K562 (cell line): ENCODE measurements at regions not wholly inside any gene's neighbourhood (a gene's known extent, or its start where the extent isn't known, plus 50 kb on each side); places are given as distances from the start of the nearest gene placed in this dataset.
A peak's percentile ranks its signal among the peaks of the same experiment; 100 is the strongest.

Experiments
- CTBP1 ChIP-seq: fragments of 450-650 bp; IDR thresholded peaks from 2 replicates; pipeline ENCODE4 v1.6.1; 2016; ENCODE audit warnings: borderline replicate concordance
- GATAD2A ChIP-seq: fragments of 450-650 bp; IDR thresholded peaks from 2 replicates; pipeline ENCODE4 v1.6.1; 2017
- TAF7 ChIP-seq: fragments of 450-650 bp; IDR thresholded peaks from 2 replicates; pipeline ENCODE4 v1.6.1; 2016; ENCODE audit warnings: missing genetic modification characterization, missing compliant biosample characterization
- ZKSCAN8 ChIP-seq: fragments of 200-800 bp; sonication (Bioruptor generic); IDR thresholded peaks from 2 replicates; pipeline ENCODE4 v1.6.1; 2016; ENCODE audit warnings: missing genetic modification characterization, missing compliant biosample characterization
- ZNF134 ChIP-seq: fragments of 250-450 bp; sonication (Bioruptor Pico); conservative IDR thresholded peaks from 2 replicates; pipeline ENCODE4 v1.4.0; 2020
- ZNF23 ChIP-seq: fragments of 250-450 bp; sonication (Bioruptor Pico); IDR thresholded peaks from 2 replicates; pipeline ENCODE4 v1.4.0; 2020; ENCODE audit warnings: mild to moderate bottlenecking
- ZNF586 ChIP-seq: fragments of 450-650 bp; formaldehyde crosslinking; conservative IDR thresholded peaks from 2 replicates; pipeline ENCODE4 v1.4.0; 2020; ENCODE audit warnings: mild to moderate bottlenecking, moderate library complexity
- ZNF707 ChIP-seq: fragments of 250-450 bp; sonication (Bioruptor Pico); conservative IDR thresholded peaks from 2 replicates; pipeline ENCODE4 v1.8.0; 2022; ENCODE audit warnings: inconsistent platforms, mild to moderate bottlenecking, moderate library complexity
- ZNF76 ChIP-seq: fragments of 250-450 bp; sonication (Bioruptor Pico); IDR thresholded peaks from 2 replicates; pipeline ENCODE4 v1.4.0; 2020; ENCODE audit warnings: mild to moderate bottlenecking, moderate library complexity, borderline replicate concordance
- ZNF766 ChIP-seq: fragments of 200-800 bp; sonication (Bioruptor generic); conservative IDR thresholded peaks from 2 replicates; pipeline ENCODE4 v1.6.1; 2016; ENCODE audit warnings: missing genetic modification characterization, missing compliant biosample characterization
- TF ChIP-seq, protein P1 (sequence below): fragments of 450-650 bp; formaldehyde crosslinking; IDR thresholded peaks from 2 replicates; pipeline ENCODE4 v1.4.0; 2022; ENCODE audit warnings: mild to moderate bottlenecking, moderate library complexity
- TF ChIP-seq, protein P2 (sequence below): sonication (generic); IDR thresholded peaks from 2 replicates; pipeline ENCODE4 v1.6.1; 2016
- TF ChIP-seq, protein P3 (sequence below): fragments of 250-450 bp; sonication (Bioruptor Pico); IDR thresholded peaks from 2 replicates; pipeline ENCODE4 v1.4.0; 2020; ENCODE audit warnings: mild to moderate bottlenecking, moderate library complexity
- TF ChIP-seq, protein P4 (sequence below): fragments of 250-450 bp; sonication (Bioruptor Pico); IDR thresholded peaks from 2 replicates; pipeline ENCODE4 v1.4.0; 2020; ENCODE audit warnings: mild to moderate bottlenecking, moderate library complexity
- TF ChIP-seq, protein P5 (sequence below): fragments of 450-650 bp; formaldehyde crosslinking; IDR thresholded peaks from 2 replicates; pipeline ENCODE4 v1.4.0; 2020; ENCODE audit warnings: mild to moderate bottlenecking, mixed read lengths
- TF ChIP-seq, protein P6 (sequence below): fragments of 450-650 bp; IDR thresholded peaks from 2 replicates; pipeline ENCODE4 v1.6.1; 2016
- TF ChIP-seq, protein P7 (sequence below): fragments of 450-650 bp; conservative IDR thresholded peaks from 2 replicates; pipeline ENCODE4 v1.6.1; 2016; ENCODE audit warnings: missing genetic modification characterization, low read depth, mild to moderate bottlenecking, missing compliant biosample characterization, moderate library complexity

DNA sequence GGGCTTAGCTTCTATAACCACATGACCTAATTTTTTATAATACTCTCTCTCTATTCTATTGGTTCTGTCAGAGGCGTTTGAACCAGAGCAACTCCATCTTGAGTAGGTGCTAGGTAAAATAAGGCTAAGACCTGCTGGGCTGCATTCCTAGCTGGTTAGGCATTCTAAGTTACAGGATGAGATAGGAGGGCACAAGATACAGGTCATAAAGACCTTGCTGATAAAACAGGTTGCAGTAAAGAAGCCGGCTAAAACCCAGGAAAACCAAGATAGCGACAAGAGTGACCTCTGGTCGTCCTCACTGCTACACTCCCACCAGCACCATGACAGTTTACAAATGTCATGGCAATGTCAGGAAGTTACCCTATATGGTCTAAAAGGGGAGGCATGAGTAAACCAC lies 71.3 kb upstream of the EPB41L1 start (continued):
- TF ChIP-seq, protein P1, sequence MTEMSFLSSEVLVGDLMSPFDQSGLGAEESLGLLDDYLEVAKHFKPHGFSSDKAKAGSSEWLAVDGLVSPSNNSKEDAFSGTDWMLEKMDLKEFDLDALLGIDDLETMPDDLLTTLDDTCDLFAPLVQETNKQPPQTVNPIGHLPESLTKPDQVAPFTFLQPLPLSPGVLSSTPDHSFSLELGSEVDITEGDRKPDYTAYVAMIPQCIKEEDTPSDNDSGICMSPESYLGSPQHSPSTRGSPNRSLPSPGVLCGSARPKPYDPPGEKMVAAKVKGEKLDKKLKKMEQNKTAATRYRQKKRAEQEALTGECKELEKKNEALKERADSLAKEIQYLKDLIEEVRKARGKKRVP (CRISPR knock-in tag) = peak; percentile 78
- TF ChIP-seq, protein P2, sequence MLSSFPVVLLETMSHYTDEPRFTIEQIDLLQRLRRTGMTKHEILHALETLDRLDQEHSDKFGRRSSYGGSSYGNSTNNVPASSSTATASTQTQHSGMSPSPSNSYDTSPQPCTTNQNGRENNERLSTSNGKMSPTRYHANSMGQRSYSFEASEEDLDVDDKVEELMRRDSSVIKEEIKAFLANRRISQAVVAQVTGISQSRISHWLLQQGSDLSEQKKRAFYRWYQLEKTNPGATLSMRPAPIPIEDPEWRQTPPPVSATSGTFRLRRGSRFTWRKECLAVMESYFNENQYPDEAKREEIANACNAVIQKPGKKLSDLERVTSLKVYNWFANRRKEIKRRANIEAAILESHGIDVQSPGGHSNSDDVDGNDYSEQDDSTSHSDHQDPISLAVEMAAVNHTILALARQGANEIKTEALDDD = peak; percentile 91
- TF ChIP-seq ZNF586 (CRISPR knock-in tag) = peak; percentile 75; the same call in 1 of the 2 replicates
- TF ChIP-seq, protein P3, sequence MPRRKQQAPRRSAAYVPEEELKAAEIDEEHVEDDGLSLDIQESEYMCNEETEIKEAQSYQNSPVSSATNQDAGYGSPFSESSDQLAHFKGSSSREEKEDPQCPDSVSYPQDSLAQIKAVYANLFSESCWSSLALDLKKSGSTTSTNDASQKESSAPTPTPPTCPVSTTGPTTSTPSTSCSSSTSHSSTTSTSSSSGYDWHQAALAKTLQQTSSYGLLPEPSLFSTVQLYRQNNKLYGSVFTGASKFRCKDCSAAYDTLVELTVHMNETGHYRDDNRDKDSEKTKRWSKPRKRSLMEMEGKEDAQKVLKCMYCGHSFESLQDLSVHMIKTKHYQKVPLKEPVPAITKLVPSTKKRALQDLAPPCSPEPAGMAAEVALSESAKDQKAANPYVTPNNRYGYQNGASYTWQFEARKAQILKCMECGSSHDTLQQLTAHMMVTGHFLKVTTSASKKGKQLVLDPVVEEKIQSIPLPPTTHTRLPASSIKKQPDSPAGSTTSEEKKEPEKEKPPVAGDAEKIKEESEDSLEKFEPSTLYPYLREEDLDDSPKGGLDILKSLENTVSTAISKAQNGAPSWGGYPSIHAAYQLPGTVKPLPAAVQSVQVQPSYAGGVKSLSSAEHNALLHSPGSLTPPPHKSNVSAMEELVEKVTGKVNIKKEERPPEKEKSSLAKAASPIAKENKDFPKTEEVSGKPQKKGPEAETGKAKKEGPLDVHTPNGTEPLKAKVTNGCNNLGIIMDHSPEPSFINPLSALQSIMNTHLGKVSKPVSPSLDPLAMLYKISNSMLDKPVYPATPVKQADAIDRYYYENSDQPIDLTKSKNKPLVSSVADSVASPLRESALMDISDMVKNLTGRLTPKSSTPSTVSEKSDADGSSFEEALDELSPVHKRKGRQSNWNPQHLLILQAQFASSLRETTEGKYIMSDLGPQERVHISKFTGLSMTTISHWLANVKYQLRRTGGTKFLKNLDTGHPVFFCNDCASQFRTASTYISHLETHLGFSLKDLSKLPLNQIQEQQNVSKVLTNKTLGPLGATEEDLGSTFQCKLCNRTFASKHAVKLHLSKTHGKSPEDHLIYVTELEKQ (CRISPR knock-in tag) = peak; percentile 86
- TF ChIP-seq ZNF23 = 0 out of 2 replicates have a peak, but pooled peaks have one; percentile 42
- peak; percentile 94 for TF ChIP-seq ZNF766 (CRISPR knock-in tag)
- 0 out of 2 replicates have a peak, but pooled peaks have one; percentile 32 for TF ChIP-seq ZNF707 (CRISPR knock-in tag)
- 0 out of 2 replicates have a peak, but pooled peaks have one; percentile 50 for TF ChIP-seq TAF7 (tag)
- TF ChIP-seq, protein P4, sequence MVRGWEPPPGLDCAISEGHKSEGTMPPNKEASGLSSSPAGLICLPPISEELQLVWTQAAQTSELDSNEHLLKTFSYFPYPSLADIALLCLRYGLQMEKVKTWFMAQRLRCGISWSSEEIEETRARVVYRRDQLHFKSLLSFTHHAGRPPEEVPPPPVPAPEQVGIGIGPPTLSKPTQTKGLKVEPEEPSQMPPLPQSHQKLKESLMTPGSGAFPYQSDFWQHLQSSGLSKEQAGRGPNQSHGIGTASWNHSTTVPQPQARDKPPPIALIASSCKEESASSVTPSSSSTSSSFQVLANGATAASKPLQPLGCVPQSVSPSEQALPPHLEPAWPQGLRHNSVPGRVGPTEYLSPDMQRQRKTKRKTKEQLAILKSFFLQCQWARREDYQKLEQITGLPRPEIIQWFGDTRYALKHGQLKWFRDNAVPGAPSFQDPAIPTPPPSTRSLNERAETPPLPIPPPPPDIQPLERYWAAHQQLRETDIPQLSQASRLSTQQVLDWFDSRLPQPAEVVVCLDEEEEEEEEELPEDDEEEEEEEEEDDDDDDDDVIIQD (CRISPR knock-in tag) = 0 out of 2 replicates have a peak, but pooled peaks have one; percentile 62
- TF ChIP-seq ZNF76 = peak; percentile 89
- TF ChIP-seq, protein P5, sequence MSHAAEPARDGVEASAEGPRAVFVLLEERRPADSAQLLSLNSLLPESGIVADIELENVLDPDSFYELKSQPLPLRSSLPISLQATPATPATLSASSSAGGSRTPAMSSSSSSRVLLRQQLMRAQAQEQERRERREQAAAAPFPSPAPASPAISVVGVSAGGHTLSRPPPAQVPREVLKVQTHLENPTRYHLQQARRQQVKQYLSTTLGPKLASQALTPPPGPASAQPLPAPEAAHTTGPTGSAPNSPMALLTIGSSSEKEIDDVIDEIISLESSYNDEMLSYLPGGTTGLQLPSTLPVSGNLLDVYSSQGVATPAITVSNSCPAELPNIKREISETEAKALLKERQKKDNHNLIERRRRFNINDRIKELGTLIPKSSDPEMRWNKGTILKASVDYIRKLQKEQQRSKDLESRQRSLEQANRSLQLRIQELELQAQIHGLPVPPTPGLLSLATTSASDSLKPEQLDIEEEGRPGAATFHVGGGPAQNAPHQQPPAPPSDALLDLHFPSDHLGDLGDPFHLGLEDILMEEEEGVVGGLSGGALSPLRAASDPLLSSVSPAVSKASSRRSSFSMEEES (CRISPR knock-in tag) = 0 out of 2 replicates have a peak, but pooled peaks have one; percentile 19
- TF ChIP-seq, protein P6, sequence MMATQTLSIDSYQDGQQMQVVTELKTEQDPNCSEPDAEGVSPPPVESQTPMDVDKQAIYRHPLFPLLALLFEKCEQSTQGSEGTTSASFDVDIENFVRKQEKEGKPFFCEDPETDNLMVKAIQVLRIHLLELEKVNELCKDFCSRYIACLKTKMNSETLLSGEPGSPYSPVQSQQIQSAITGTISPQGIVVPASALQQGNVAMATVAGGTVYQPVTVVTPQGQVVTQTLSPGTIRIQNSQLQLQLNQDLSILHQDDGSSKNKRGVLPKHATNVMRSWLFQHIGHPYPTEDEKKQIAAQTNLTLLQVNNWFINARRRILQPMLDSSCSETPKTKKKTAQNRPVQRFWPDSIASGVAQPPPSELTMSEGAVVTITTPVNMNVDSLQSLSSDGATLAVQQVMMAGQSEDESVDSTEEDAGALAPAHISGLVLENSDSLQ = peak; percentile 47
- peak; percentile 91 for TF ChIP-seq ZKSCAN8 (CRISPR knock-in tag)
- TF ChIP-seq, protein P7, sequence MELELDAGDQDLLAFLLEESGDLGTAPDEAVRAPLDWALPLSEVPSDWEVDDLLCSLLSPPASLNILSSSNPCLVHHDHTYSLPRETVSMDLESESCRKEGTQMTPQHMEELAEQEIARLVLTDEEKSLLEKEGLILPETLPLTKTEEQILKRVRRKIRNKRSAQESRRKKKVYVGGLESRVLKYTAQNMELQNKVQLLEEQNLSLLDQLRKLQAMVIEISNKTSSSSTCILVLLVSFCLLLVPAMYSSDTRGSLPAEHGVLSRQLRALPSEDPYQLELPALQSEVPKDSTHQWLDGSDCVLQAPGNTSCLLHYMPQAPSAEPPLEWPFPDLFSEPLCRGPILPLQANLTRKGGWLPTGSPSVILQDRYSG (tag) = peak; percentile 98
- peak; percentile 72 for TF ChIP-seq ZNF134 (CRISPR knock-in tag)
- TF ChIP-seq GATAD2A = peak; percentile 36; the same call in 1 of the 2 replicates
- TF ChIP-seq CTBP1 = 0 out of 2 replicates have a peak, but pooled peaks have one; percentile 15
